ENCODE measurements at regions not wholly inside any gene's neighbourhood (a gene's known extent, or its start where the extent isn't known, plus 50 kb on each side); places are given as distances from the start of the nearest gene placed in this dataset.

GRCh38 chr6:128719786-128720185, 163.2 kb upstream of the LAMA2 start:
- Histone ChIP-seq H2BK120ac (ENCODE audit: low read depth, low read length, poor library complexity, severe bottlenecking) (no peak overlapping the region), H3K14ac (ENCODE audit: insufficient read depth, low read length) (no peak overlapping the region), H3K23ac (ENCODE audit: insufficient read length, low read depth, low read length) (no peak overlapping the region), H2BK15ac (ENCODE audit: low read depth, low read length) (no peak overlapping the region), H2BK5ac (ENCODE audit: insufficient read length, low read length) (no peak overlapping the region), H3K9me3 (ENCODE audit: control insufficient read depth, low read depth, low read length) (no peaks in the 10 kb centered on the region), H4K91ac (ENCODE audit: insufficient read length, low read depth, low read length) (no peak overlapping the region), H3K18ac (ENCODE audit: insufficient read length, low read depth, low read length) (no peak overlapping the region), H2BK20ac (ENCODE audit: low read depth, low read length, poor library complexity, severe bottlenecking) (no peak overlapping the region), H4K20me1 (ENCODE audit: control insufficient read depth, insufficient read depth, insufficient read length) (no peaks in the 10 kb centered on the region), H2BK12ac (ENCODE audit: insufficient read length, low read depth, low read length) (no peak overlapping the region), H3K27ac (ENCODE audit: insufficient read length, low read depth, low read length) (no peak overlapping the region), H3K23me2 (ENCODE audit: insufficient read length, low read depth, low read length, poor library complexity, severe bottlenecking) (no peaks in the 10 kb centered on the region), H3K79me1 (ENCODE audit: insufficient read depth, low read depth, low read length, poor library complexity, severe bottlenecking) (no peaks in the 10 kb centered on the region), H3K4me1 (ENCODE audit: insufficient read depth, low read length) (peaks cover 2% of the 10 kb centered on the region; the same call in 1 of the 2 replicates), H3K27me3 (ENCODE audit: insufficient read depth, low read length) (no peaks in the 10 kb centered on the region), H4K5ac (ENCODE audit: insufficient read length, low read depth, low read length) (no peak overlapping the region), H3K56ac (ENCODE audit: insufficient read length, low read depth, low read length) (no peak overlapping the region), H3T11ph (ENCODE audit: low read length) (no peak overlapping the region), H3K4me2 (ENCODE audit: insufficient read depth, insufficient read length, low read length) (no peak overlapping the region), H3K4ac (ENCODE audit: low read depth, low read length) (no peak overlapping the region), H2AK5ac (ENCODE audit: insufficient read length, low read length) (no peak overlapping the region), H4K8ac (replicated peaks; ENCODE audit: insufficient read length, low read depth, low read length) (no peak overlapping the region), H3K79me2 (ENCODE audit: insufficient read depth, low read length) (no peaks in the 10 kb centered on the region), H3K9ac (ENCODE audit: extremely low read depth, insufficient read length, low read length) (no peak overlapping the region), H2AFZ (ENCODE audit: low read length) (no peak overlapping the region)
- Mint-ChIP-seq H3K9me3 (no peaks in the 10 kb centered on the region), H3K4me3 (no peak overlapping the region), H3K27ac (no peak overlapping the region), H3K36me3 (ENCODE audit: insufficient read depth in 1 of 3, low read depth in 3 of 3) (no peaks in the 10 kb centered on the region), H3K27me3 (ENCODE audit: low read depth) (no peaks in the 10 kb centered on the region), H3K4me1 (peaks cover 45 to 46% of the 10 kb centered on the region in 2 experiments)
- DNase-seq, result no peak
- no peak for TF ChIP-seq CTCF (conservative IDR thresholded peaks at IDR 0.05)
- no CpG with 5 or more reads among the region's 3 CpGs for WGBS (ENCODE audit: extremely low coverage, insufficient read length, low lambda C conversion rate)
